ENCODE measurements at regions not wholly inside any gene's neighbourhood (a gene's known extent, or its start where the extent isn't known, plus 50 kb on each side); places are given as distances from the start of the nearest gene placed in this dataset.
A peak's percentile ranks its signal among the peaks of the same experiment; 100 is the strongest.
"Not testable (repeated sequence)": the region's sequence is repeated elsewhere in the genome, so short reads cannot be mapped to it uniquely, and the experiment has no call there.

- Histone ChIP-seq H3K27me3 (ENCODE audit: control insufficient read depth in 1 of 2, insufficient read depth in 2 of 2, low read length in 2 of 2) (no peaks in the 10 kb centered on the region), H3K27ac (ENCODE audit: low read depth, low read length) (no peak overlapping the region), H3K4me1 (ENCODE audit: control insufficient read depth in 1 of 2, insufficient read depth in 2 of 2, low read length in 2 of 2) (peaks cover 0 to 3% of the 10 kb centered on the region in 2 donors), H3K9ac (ENCODE audit: low read depth in 1 of 2, low read length in 2 of 2) (no peak overlapping the region), H3K36me3 (ENCODE audit: control insufficient read depth in 1 of 2, insufficient read depth in 2 of 2, low read length in 2 of 2) (no peaks in the 10 kb centered on the region), H3K4me3 (ENCODE audit: low read depth in 1 of 2, low read length in 2 of 2) (no peak overlapping the region), H3K9me3 (ENCODE audit: control insufficient read depth in 1 of 2, low read length in 2 of 2) (no peaks in the 10 kb centered on the region)
Observed at GRCh38 chr14:81776531-81776930, 242.9 kb upstream of the SEL1L start.

- not testable (repeated sequence) for H3K9ac ChIP-seq (ENCODE audit: low read depth in 1 of 2, low read length in 2 of 2); H3K27me3 ChIP-seq (ENCODE audit: control insufficient read depth in 1 of 2, insufficient read depth in 2 of 2, low read length in 2 of 2); H3K4me1 ChIP-seq (ENCODE audit: control insufficient read depth in 1 of 2, insufficient read depth in 2 of 2, low read length in 2 of 2); H3K9me3 ChIP-seq (ENCODE audit: control insufficient read depth in 1 of 2, low read length in 2 of 2); H3K27ac ChIP-seq (ENCODE audit: low read depth, low read length); H3K36me3 ChIP-seq (ENCODE audit: control insufficient read depth in 1 of 2, insufficient read depth in 2 of 2, low read length in 2 of 2); H3K4me3 ChIP-seq (ENCODE audit: low read depth in 1 of 2, low read length in 2 of 2)
Observed at GRCh38 chr14:81781798-81782197, 248.1 kb upstream of the SEL1L start.

- H3K9ac ChIP-seq (ENCODE audit: low read depth in 1 of 2, low read length in 2 of 2), result no peak overlapping the region
- H3K27ac ChIP-seq (ENCODE audit: low read depth, low read length), result no peak overlapping the region
Observed at GRCh38 chr14:81784084-81784483, 250.4 kb upstream of the SEL1L start.

GRCh38 chr14:81797315-81797714 lies 263.7 kb upstream of the SEL1L start:
- no peak overlapping the region for H3K4me3 ChIP-seq (ENCODE audit: low read depth in 1 of 2, low read length in 2 of 2)
- H3K9ac ChIP-seq (ENCODE audit: low read depth in 1 of 2, low read length in 2 of 2), result no peak overlapping the region
- no peaks in the 10 kb centered on the region for H3K27me3 ChIP-seq (ENCODE audit: control insufficient read depth in 1 of 2, insufficient read depth in 2 of 2, low read length in 2 of 2)
- H3K4me1 ChIP-seq (ENCODE audit: control insufficient read depth in 1 of 2, insufficient read depth in 2 of 2, low read length in 2 of 2), result no peaks in the 10 kb centered on the region
- no peaks in the 10 kb centered on the region for H3K36me3 ChIP-seq (ENCODE audit: control insufficient read depth in 1 of 2, insufficient read depth in 2 of 2, low read length in 2 of 2)
- H3K9me3 ChIP-seq (ENCODE audit: control insufficient read depth in 1 of 2, low read length in 2 of 2), result no peaks in the 10 kb centered on the region
- no peak overlapping the region for H3K27ac ChIP-seq (ENCODE audit: low read depth, low read length)

More at GRCh38 chr14:81784084-81784483, 250.4 kb upstream of the SEL1L start:
- no peaks in the 10 kb centered on the region for H3K4me1 ChIP-seq (ENCODE audit: control insufficient read depth in 1 of 2, insufficient read depth in 2 of 2, low read length in 2 of 2)
- no peaks in the 10 kb centered on the region for H3K9me3 ChIP-seq (ENCODE audit: control insufficient read depth in 1 of 2, low read length in 2 of 2)
- no peaks in the 10 kb centered on the region for H3K36me3 ChIP-seq (ENCODE audit: control insufficient read depth in 1 of 2, insufficient read depth in 2 of 2, low read length in 2 of 2)
- no peaks in the 10 kb centered on the region for H3K27me3 ChIP-seq (ENCODE audit: control insufficient read depth in 1 of 2, insufficient read depth in 2 of 2, low read length in 2 of 2)
- no peak overlapping the region for H3K4me3 ChIP-seq (ENCODE audit: low read depth in 1 of 2, low read length in 2 of 2)

- Histone ChIP-seq H3K9me3 (ENCODE audit: control insufficient read depth in 1 of 2, low read length in 2 of 2) (no peaks in the 10 kb centered on the region), H3K4me1 (ENCODE audit: control insufficient read depth in 1 of 2, insufficient read depth in 2 of 2, low read length in 2 of 2) (no peaks in the 10 kb centered on the region), H3K4me3 (ENCODE audit: low read depth in 1 of 2, low read length in 2 of 2) (no peak overlapping the region), H3K27me3 (ENCODE audit: control insufficient read depth in 1 of 2, insufficient read depth in 2 of 2, low read length in 2 of 2) (no peaks in the 10 kb centered on the region), H3K36me3 (ENCODE audit: control insufficient read depth in 1 of 2, insufficient read depth in 2 of 2, low read length in 2 of 2) (no peaks in the 10 kb centered on the region), H3K27ac (ENCODE audit: low read depth, low read length) (no peak overlapping the region), H3K9ac (ENCODE audit: low read depth in 1 of 2, low read length in 2 of 2) (no peak overlapping the region)
Observed at GRCh38 chr14:81801921-81802320, 268.3 kb upstream of the SEL1L start.

- no peak overlapping the region for H3K27ac ChIP-seq (ENCODE audit: low read depth, low read length)
- H3K36me3 ChIP-seq (ENCODE audit: control insufficient read depth in 1 of 2, insufficient read depth in 2 of 2, low read length in 2 of 2), result no peaks in the 10 kb centered on the region
- no peak overlapping the region for H3K9ac ChIP-seq (ENCODE audit: low read depth in 1 of 2, low read length in 2 of 2)
- H3K4me1 ChIP-seq (ENCODE audit: control insufficient read depth in 1 of 2, insufficient read depth in 2 of 2, low read length in 2 of 2), result no peaks in the 10 kb centered on the region
- H3K4me3 ChIP-seq (ENCODE audit: low read depth in 1 of 2, low read length in 2 of 2), result no peak overlapping the region
- H3K9me3 ChIP-seq (ENCODE audit: control insufficient read depth in 1 of 2, low read length in 2 of 2), result no peaks in the 10 kb centered on the region
- no peaks in the 10 kb centered on the region for H3K27me3 ChIP-seq (ENCODE audit: control insufficient read depth in 1 of 2, insufficient read depth in 2 of 2, low read length in 2 of 2)
Observed at GRCh38 chr14:81802341-81802740, 268.7 kb upstream of the SEL1L start.

- H3K27ac ChIP-seq (ENCODE audit: low read depth, low read length), result no peak overlapping the region
- peak overlapping the region in 1 of 2 donors; percentile 8 for H3K4me3 ChIP-seq (ENCODE audit: low read depth in 1 of 2, low read length in 2 of 2)
- no peaks in the 10 kb centered on the region for H3K27me3 ChIP-seq (ENCODE audit: control insufficient read depth in 1 of 2, insufficient read depth in 2 of 2, low read length in 2 of 2)
Observed at GRCh38 chr14:81805785-81806184, 272.1 kb upstream of the SEL1L start.

GRCh38 chr14:81811705-81812269 lies 278.1 kb upstream of the SEL1L start:
- H3K4me1 ChIP-seq (ENCODE audit: control insufficient read depth in 1 of 2, insufficient read depth in 2 of 2, low read length in 2 of 2), result no peaks in the 10 kb centered on the region
- H3K4me3 ChIP-seq (ENCODE audit: low read depth in 1 of 2, low read length in 2 of 2), result no peak overlapping the region
- no peaks in the 10 kb centered on the region for H3K36me3 ChIP-seq (ENCODE audit: control insufficient read depth in 1 of 2, insufficient read depth in 2 of 2, low read length in 2 of 2)
- H3K27ac ChIP-seq (ENCODE audit: low read depth, low read length), result no peak overlapping the region
- H3K27me3 ChIP-seq (ENCODE audit: control insufficient read depth in 1 of 2, insufficient read depth in 2 of 2, low read length in 2 of 2), result no peaks in the 10 kb centered on the region
- no peak overlapping the region for H3K9ac ChIP-seq (ENCODE audit: low read depth in 1 of 2, low read length in 2 of 2)
- no peaks in the 10 kb centered on the region for H3K9me3 ChIP-seq (ENCODE audit: control insufficient read depth in 1 of 2, low read length in 2 of 2)

More at GRCh38 chr14:81805785-81806184, 272.1 kb upstream of the SEL1L start:
- no peaks in the 10 kb centered on the region for H3K9me3 ChIP-seq (ENCODE audit: control insufficient read depth in 1 of 2, low read length in 2 of 2)
- H3K9ac ChIP-seq (ENCODE audit: low read depth in 1 of 2, low read length in 2 of 2), result no peak overlapping the region
- H3K36me3 ChIP-seq (ENCODE audit: control insufficient read depth in 1 of 2, insufficient read depth in 2 of 2, low read length in 2 of 2), result no peaks in the 10 kb centered on the region
- no peaks in the 10 kb centered on the region for H3K4me1 ChIP-seq (ENCODE audit: control insufficient read depth in 1 of 2, insufficient read depth in 2 of 2, low read length in 2 of 2)

- no peak overlapping the region for H3K9ac ChIP-seq (ENCODE audit: low read depth in 1 of 2, low read length in 2 of 2)
- H3K4me1 ChIP-seq (ENCODE audit: control insufficient read depth in 1 of 2, insufficient read depth in 2 of 2, low read length in 2 of 2), result peaks cover 5 to 8% of the 10 kb centered on the region in 2 donors
- no peaks in the 10 kb centered on the region for H3K27me3 ChIP-seq (ENCODE audit: control insufficient read depth in 1 of 2, insufficient read depth in 2 of 2, low read length in 2 of 2)
- no peaks in the 10 kb centered on the region for H3K36me3 ChIP-seq (ENCODE audit: control insufficient read depth in 1 of 2, insufficient read depth in 2 of 2, low read length in 2 of 2)
- H3K27ac ChIP-seq (ENCODE audit: low read depth, low read length), result no peak overlapping the region
- H3K9me3 ChIP-seq (ENCODE audit: control insufficient read depth in 1 of 2, low read length in 2 of 2), result no peaks in the 10 kb centered on the region
- H3K4me3 ChIP-seq (ENCODE audit: low read depth in 1 of 2, low read length in 2 of 2), result no peak overlapping the region
Observed at GRCh38 chr14:81818271-81818670, 284.6 kb upstream of the SEL1L start.

- no peaks in the 10 kb centered on the region for H3K9me3 ChIP-seq (ENCODE audit: control insufficient read depth in 1 of 2, low read length in 2 of 2)
- no peaks in the 10 kb centered on the region for H3K36me3 ChIP-seq (ENCODE audit: control insufficient read depth in 1 of 2, insufficient read depth in 2 of 2, low read length in 2 of 2)
- H3K27me3 ChIP-seq (ENCODE audit: control insufficient read depth in 1 of 2, insufficient read depth in 2 of 2, low read length in 2 of 2), result no peaks in the 10 kb centered on the region
- no peak overlapping the region for H3K9ac ChIP-seq (ENCODE audit: low read depth in 1 of 2, low read length in 2 of 2)
- peaks cover 5 to 8% of the 10 kb centered on the region in 2 donors for H3K4me1 ChIP-seq (ENCODE audit: control insufficient read depth in 1 of 2, insufficient read depth in 2 of 2, low read length in 2 of 2)
- H3K4me3 ChIP-seq (ENCODE audit: low read depth in 1 of 2, low read length in 2 of 2), result peak overlapping the region in 1 of 2 donors; percentile 5
- no peak overlapping the region for H3K27ac ChIP-seq (ENCODE audit: low read depth, low read length)
Observed at GRCh38 chr14:81819344-81819743, 285.7 kb upstream of the SEL1L start.

- H3K4me3 ChIP-seq (ENCODE audit: low read depth in 1 of 2, low read length in 2 of 2), result peak overlapping the region in 1 of 2 donors; percentile 5
- no peaks in the 10 kb centered on the region for H3K36me3 ChIP-seq (ENCODE audit: control insufficient read depth in 1 of 2, insufficient read depth in 2 of 2, low read length in 2 of 2)
- no peaks in the 10 kb centered on the region for H3K27me3 ChIP-seq (ENCODE audit: control insufficient read depth in 1 of 2, insufficient read depth in 2 of 2, low read length in 2 of 2)
- H3K27ac ChIP-seq (ENCODE audit: low read depth, low read length), result no peak overlapping the region
- peaks cover 5 to 8% of the 10 kb centered on the region in 2 donors for H3K4me1 ChIP-seq (ENCODE audit: control insufficient read depth in 1 of 2, insufficient read depth in 2 of 2, low read length in 2 of 2)
- H3K9me3 ChIP-seq (ENCODE audit: control insufficient read depth in 1 of 2, low read length in 2 of 2), result no peaks in the 10 kb centered on the region
- H3K9ac ChIP-seq (ENCODE audit: low read depth in 1 of 2, low read length in 2 of 2), result no peak overlapping the region
Observed at GRCh38 chr14:81819910-81820309, 286.3 kb upstream of the SEL1L start.
